H9 (cell line): ENCODE measurements at regions not wholly inside any gene's neighbourhood (a gene's known extent, or its start where the extent isn't known, plus 50 kb on each side); places are given as distances from the start of the nearest gene placed in this dataset.

Experiments used
- DNase-seq: peaks from one replicate; pipeline ENCODE4 v3.0.0-alpha.2; 2017
- H2AFZ ChIP-seq: one replicate; pipeline ENCODE4 v1.6.1; 2013; ENCODE audit warnings: mild to moderate bottlenecking, low read length, control low read depth, moderate library complexity
- H2AK5ac ChIP-seq: 2 replicates; pipeline ENCODE4 v1.6.1; 2013; ENCODE audit warnings: low read length, control low read depth, mixed read lengths; ENCODE audit not compliant: insufficient read length
- H2BK120ac ChIP-seq: one replicate; pipeline ENCODE4 v1.6.1; 2013; ENCODE audit warnings: low read depth, mild to moderate bottlenecking, low read length, control low read depth, inconsistent platforms; ENCODE audit not compliant: poor library complexity, severe bottlenecking
- H2BK12ac ChIP-seq: 2 replicates; pipeline ENCODE4 v1.6.1; 2013; ENCODE audit warnings: low read length, control low read depth, mixed read lengths, low read depth; ENCODE audit not compliant: insufficient read length
- H2BK15ac ChIP-seq: 2 replicates; pipeline ENCODE4 v1.6.1; 2013; ENCODE audit warnings: low read depth, low read length, control low read depth
- H2BK20ac ChIP-seq: one replicate; pipeline ENCODE4 v1.6.1; 2013; ENCODE audit warnings: low read depth, mild to moderate bottlenecking, low read length, control low read depth, inconsistent platforms; ENCODE audit not compliant: poor library complexity, severe bottlenecking
- H2BK5ac ChIP-seq: 2 replicates; pipeline ENCODE4 v1.6.1; 2013; ENCODE audit warnings: low read length, control low read depth, mixed read lengths; ENCODE audit not compliant: insufficient read length
- H3K14ac ChIP-seq: 2 replicates; pipeline ENCODE4 v1.6.1; 2013; ENCODE audit warnings: low read length, control low read depth; ENCODE audit not compliant: insufficient read depth
- H3K18ac ChIP-seq: 2 replicates; pipeline ENCODE4 v1.6.1; 2013; ENCODE audit warnings: low read depth, mild to moderate bottlenecking, mixed read lengths, low read length, control low read depth; ENCODE audit not compliant: insufficient read length
- H3K23ac ChIP-seq: 2 replicates; pipeline ENCODE4 v1.6.1; 2013; ENCODE audit warnings: low read length, control low read depth, mixed read lengths, low read depth; ENCODE audit not compliant: insufficient read length
- H3K23me2 ChIP-seq: 2 replicates; pipeline ENCODE4 v1.6.1; 2013; ENCODE audit warnings: low read depth, mild to moderate bottlenecking, mixed read lengths, low read length, control low read depth; ENCODE audit not compliant: insufficient read length, poor library complexity, severe bottlenecking
- H3K27ac ChIP-seq: 2 replicates; pipeline ENCODE4 v1.5.1; 2013; ENCODE audit warnings: low read length, control low read depth, mixed read lengths, low read depth; ENCODE audit not compliant: insufficient read length
- H3K27me3 ChIP-seq: 2 replicates; pipeline ENCODE4 v1.6.1; 2013; ENCODE audit warnings: low read length, control low read depth, inconsistent platforms; ENCODE audit not compliant: insufficient read depth
- H3K4ac ChIP-seq: 2 replicates; pipeline ENCODE4 v1.6.1; 2013; ENCODE audit warnings: low read depth, mild to moderate bottlenecking, control low read depth, inconsistent platforms, low read length, moderate library complexity
- H3K4me1 ChIP-seq: 2 replicates; pipeline ENCODE4 v1.6.1; 2013; ENCODE audit warnings: low read length, control low read depth, inconsistent platforms; ENCODE audit not compliant: insufficient read depth
- H3K4me2 ChIP-seq: 2 replicates; pipeline ENCODE4 v1.6.1; 2013; ENCODE audit warnings: low read length, control low read depth, mixed read lengths; ENCODE audit not compliant: insufficient read length, insufficient read depth
- H3K56ac ChIP-seq: 2 replicates; pipeline ENCODE4 v1.6.1; 2013; ENCODE audit warnings: low read depth, mild to moderate bottlenecking, mixed read lengths, low read length, control low read depth; ENCODE audit not compliant: insufficient read length
- H3K79me1 ChIP-seq: 2 replicates; pipeline ENCODE4 v1.6.1; 2013; ENCODE audit warnings: low read depth, mild to moderate bottlenecking, moderate library complexity, low read length, control low read depth, inconsistent platforms; ENCODE audit not compliant: insufficient read depth, poor library complexity, severe bottlenecking
- H3K79me2 ChIP-seq: 2 replicates; pipeline ENCODE4 v1.6.1; 2013; ENCODE audit warnings: low read length, control low read depth, inconsistent platforms; ENCODE audit not compliant: insufficient read depth
- H3K9ac ChIP-seq: 2 replicates; pipeline ENCODE4 v1.6.1; 2013; ENCODE audit warnings: low read length, control low read depth, mixed read lengths; ENCODE audit not compliant: insufficient read length; ENCODE audit errors: extremely low read depth
- H3K9me3 ChIP-seq: one replicate; pipeline ENCODE4 v1.6.1; 2013; ENCODE audit warnings: low read depth, low read length, inconsistent platforms; ENCODE audit not compliant: control insufficient read depth
- H3T11ph ChIP-seq: one replicate; pipeline ENCODE4 v1.6.1; 2013; ENCODE audit warnings: mild to moderate bottlenecking, low read length, control low read depth, inconsistent platforms
- H4K20me1 ChIP-seq: one replicate; pipeline ENCODE4 v1.6.1; 2013; ENCODE audit not compliant: control insufficient read depth, insufficient read length, insufficient read depth
- H4K5ac ChIP-seq: 2 replicates; pipeline ENCODE4 v1.6.1; 2013; ENCODE audit warnings: low read depth, mild to moderate bottlenecking, mixed read lengths, low read length, control low read depth; ENCODE audit not compliant: insufficient read length
- H4K8ac ChIP-seq: replicated peaks from 2 replicates; pipeline ENCODE4 v1.6.1; 2013; ENCODE audit warnings: low read length, control low read depth, mixed read lengths, low read depth; ENCODE audit not compliant: insufficient read length
- H4K91ac ChIP-seq: 2 replicates; pipeline ENCODE4 v1.6.1; 2013; ENCODE audit warnings: low read depth, mild to moderate bottlenecking, moderate library complexity, mixed read lengths, low read length, control low read depth; ENCODE audit not compliant: insufficient read length
- H3K27ac Mint-ChIP-seq, 3 experiments: 2 replicates in 2 of 3; 3 replicates in 1 of 3; pipeline ENCODE4 v1.8.0; 2020 to 2021; ENCODE audit warnings: mixed read lengths in 3 of 3, mild to moderate bottlenecking in 1 of 3, moderate library complexity in 1 of 3
- H3K27me3 Mint-ChIP-seq: 2 replicates; pipeline ENCODE4 v1.8.0; 2021; ENCODE audit warnings: low read depth, mild to moderate bottlenecking, moderate library complexity, mixed read lengths
- H3K36me3 Mint-ChIP-seq, 3 experiments: 2 replicates in 2 of 3; 3 replicates in 1 of 3; pipeline ENCODE4 v1.8.0; 2020 to 2021; ENCODE audit warnings: low read depth in 3 of 3, mixed read lengths in 3 of 3; ENCODE audit not compliant: insufficient read depth in 1 of 3
- H3K4me1 Mint-ChIP-seq, 2 experiments: 2 replicates each; pipeline ENCODE4 v1.8.0; 2020; ENCODE audit warnings: mixed read lengths in 2 of 2
- H3K4me3 Mint-ChIP-seq, 2 experiments: 2 replicates in 1 of 2; 3 replicates in 1 of 2; pipeline ENCODE4 v1.8.0; 2020 to 2021; ENCODE audit warnings: mild to moderate bottlenecking in 2 of 2, mixed read lengths in 2 of 2, moderate library complexity in 1 of 2
- H3K9me3 Mint-ChIP-seq, 2 experiments: 2 replicates in 1 of 2; 3 replicates in 1 of 2; pipeline ENCODE4 v1.8.0; 2020; ENCODE audit warnings: mild to moderate bottlenecking in 2 of 2, mixed read lengths in 2 of 2, moderate library complexity in 1 of 2
- CTCF ChIP-seq: fragments of 200-600 bp; sonication (generic); conservative IDR thresholded peaks from 3 replicates; pipeline ENCODE4 v1.8.0; 2021; ENCODE audit warnings: antibody characterized with exemption, mild to moderate bottlenecking
- WGBS: extraction: QIAGEN DNeasy Blood & Tissue Kit; methylation state at CpG from one replicate; pipeline ENCODE4 v1.1.7; 2013; ENCODE audit warnings: missing lambda C conversion rate, low lambda C conversion rate, mixed read lengths; ENCODE audit not compliant: insufficient read length; ENCODE audit errors: extremely low coverage; 5-methylcytosine and 5-hydroxymethylcytosine counted together

- Histone ChIP-seq H3T11ph (no peak overlapping the region), H3K27me3 (no peaks in the 10 kb centered on the region), H2AFZ (no peak overlapping the region), H2AK5ac (no peak overlapping the region), H2BK15ac (no peak overlapping the region), H3K23ac (no peak overlapping the region), H3K4ac (no peak overlapping the region), H4K5ac (no peak overlapping the region), H3K4me2 (no peak overlapping the region), H4K8ac (no peak overlapping the region), H2BK5ac (no peak overlapping the region), H3K9me3 (no peaks in the 10 kb centered on the region), H2BK120ac (no peak overlapping the region), H2BK20ac (no peak overlapping the region), H3K18ac (no peak overlapping the region), H3K27ac (no peak overlapping the region), H4K20me1 (no peaks in the 10 kb centered on the region), H4K91ac (no peak overlapping the region), H3K14ac (no peak overlapping the region), H3K56ac (no peak overlapping the region), H3K4me1 (no peaks in the 10 kb centered on the region), H3K9ac (no peak overlapping the region), H3K79me1 (no peaks in the 10 kb centered on the region), H2BK12ac (no peak overlapping the region), H3K23me2 (no peaks in the 10 kb centered on the region), H3K79me2 (no peaks in the 10 kb centered on the region)
- Mint-ChIP-seq H3K4me3 (no peak overlapping the region), H3K4me1 (peaks cover 0 to 5% of the 10 kb centered on the region in 2 experiments; a peak in 1 of 4 replicates), H3K36me3 (no peaks in the 10 kb centered on the region), H3K27ac (peak overlapping the region in 1 of 3 experiments; percentile 90; a peak in 1 of 7 replicates), H3K9me3 (no peaks in the 10 kb centered on the region; a peak in 1 of 5 replicates), H3K27me3 (no peaks in the 10 kb centered on the region; the same call in none of the 2 replicates)
- WGBS = no CpG with 5 or more reads among the region's 6 CpGs
- no peak for TF ChIP-seq CTCF
- no peak for DNase-seq
These were observed 290.7 kb upstream of the KIAA1217 start for GRCh38 chr10:23918090-23918723.
